ENCODE measurements at regions not wholly inside any gene's neighbourhood (a gene's known extent, or its start where the extent isn't known, plus 50 kb on each side); places are given as distances from the start of the nearest gene placed in this dataset.

DNA sequence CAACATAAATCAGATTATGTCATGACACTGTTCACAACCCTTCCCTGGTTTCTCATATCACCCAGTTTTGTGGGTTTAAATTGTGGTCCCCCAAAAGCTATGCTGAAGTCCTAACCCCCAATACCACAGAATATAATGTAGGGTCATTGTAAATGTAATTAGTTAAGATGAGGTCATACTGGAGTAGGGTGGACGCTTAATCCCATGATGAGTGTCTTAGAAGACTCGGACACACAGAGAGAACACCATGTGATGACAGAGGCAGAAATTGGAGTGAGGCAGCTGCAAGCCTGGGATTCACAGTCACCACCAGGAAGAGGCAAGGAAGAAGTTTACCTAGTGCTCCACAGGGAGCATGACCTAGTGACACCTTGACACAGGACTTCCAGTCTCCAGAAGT, 197.8 kb downstream of the SALL1 start:
- DNase-seq = no peak

DNA sequence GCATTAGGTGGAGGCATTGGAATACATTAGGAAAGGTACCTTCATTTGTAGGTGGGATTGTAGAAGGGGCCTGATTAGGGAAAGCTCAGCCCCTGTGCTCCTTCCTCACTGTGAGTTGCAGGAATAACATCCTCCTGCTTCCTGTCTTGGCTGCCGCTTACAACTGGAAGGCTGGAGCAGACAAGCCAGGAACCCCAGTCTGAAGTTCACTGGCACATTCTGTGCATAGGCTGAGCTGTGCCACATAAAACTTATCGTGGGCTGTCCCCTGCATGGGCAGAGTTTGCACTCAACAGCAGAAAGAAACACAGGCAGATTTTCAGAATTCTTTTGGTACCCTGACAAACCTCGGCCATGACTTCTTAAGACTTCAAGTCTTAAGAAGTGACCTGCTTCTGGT, 200.1 kb downstream of the SALL1 start:
- DNase-seq = no peak

DNA sequence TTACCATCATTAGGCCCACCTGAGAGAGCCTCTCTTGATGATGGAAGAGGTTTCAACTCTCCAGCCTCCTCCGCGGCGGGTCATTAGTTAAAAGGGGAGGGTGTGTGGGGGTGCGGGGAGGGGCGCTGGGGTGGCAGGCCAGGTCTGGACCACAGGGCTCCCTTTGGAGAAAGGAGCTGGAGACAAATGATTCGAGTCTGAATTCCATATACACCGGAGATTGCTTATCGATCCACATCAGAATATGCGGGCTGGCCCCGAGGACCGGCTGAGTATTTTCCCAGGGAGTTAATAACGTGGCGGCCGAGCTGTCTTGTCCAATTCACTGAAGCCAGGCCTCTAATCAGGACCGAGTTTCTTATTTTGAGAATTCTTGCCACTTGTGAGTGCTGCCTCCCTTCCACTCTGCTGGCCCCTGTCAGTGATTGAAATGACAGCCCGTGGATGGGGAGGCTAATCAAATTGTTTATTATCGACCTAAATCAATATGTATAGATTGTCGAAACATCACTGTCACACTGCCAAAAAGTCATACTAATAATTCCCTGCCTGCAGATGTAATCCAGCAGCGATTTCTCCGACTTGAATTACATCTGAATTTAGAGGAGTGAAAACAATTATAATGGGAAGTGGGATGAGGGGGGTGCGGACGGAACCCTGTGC, 202.7 kb downstream of the SALL1 start:
- DNase-seq = no peak

DNA sequence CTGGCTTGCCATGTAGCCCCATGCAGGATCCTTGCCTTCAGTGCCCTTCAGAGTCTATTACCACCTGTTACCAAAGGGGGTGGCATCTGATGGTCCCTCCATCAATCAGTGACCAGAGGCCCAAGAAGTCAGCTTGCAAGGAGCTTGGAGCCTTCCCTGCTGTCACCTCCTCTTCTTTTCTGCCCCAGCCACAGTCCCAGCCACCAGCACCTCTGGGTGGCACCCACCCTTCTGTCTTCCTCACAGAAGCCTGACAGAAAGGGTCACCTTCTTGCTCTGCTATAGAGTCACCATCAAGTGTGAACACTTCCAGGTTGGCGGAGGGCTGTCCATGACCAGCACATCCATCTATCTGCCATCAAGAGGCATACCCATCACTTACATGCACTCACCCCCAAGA, 203.2 kb downstream of the SALL1 start:
- no peak for DNase-seq

DNA sequence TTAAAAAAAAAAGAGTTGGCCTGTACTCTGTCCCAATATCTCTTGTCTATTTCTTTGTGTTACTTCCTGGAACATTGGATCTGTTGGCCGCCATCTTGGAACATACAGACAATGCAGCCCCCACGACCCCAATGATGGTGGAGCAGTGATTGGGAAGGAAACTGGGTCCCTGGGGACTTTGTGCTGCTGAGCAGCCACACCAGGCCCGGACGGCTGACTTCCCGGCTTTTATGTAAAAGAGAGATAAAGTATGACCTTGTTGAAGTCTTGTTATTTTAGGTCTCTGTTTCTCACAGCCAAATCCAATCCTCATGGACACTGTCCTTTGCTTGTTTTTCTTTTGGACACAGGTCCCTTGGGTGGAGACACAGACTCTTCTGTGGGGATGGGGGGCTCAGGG, 204.5 kb downstream of the SALL1 start:
- no peak for DNase-seq

DNA sequence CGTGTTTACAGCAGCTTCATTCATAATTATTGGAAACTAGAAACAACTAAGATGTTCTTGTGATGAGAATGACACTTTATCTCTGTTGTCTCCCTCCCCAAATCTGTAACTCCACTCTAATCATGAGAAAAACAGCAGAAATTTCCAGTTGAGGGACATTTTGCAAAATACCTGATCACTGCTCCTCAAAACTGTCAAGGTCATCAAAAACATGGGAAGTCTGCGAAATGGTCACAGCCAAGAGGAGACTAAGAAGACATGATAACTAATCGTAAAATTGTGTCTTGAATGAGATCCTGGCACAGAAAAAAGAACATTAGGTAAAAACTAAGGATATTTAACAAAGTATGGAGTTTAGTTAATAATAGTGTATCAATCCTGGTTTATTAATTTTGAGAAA, 204.2 kb downstream of the CYLD start:
- no peak for DNase-seq

DNA sequence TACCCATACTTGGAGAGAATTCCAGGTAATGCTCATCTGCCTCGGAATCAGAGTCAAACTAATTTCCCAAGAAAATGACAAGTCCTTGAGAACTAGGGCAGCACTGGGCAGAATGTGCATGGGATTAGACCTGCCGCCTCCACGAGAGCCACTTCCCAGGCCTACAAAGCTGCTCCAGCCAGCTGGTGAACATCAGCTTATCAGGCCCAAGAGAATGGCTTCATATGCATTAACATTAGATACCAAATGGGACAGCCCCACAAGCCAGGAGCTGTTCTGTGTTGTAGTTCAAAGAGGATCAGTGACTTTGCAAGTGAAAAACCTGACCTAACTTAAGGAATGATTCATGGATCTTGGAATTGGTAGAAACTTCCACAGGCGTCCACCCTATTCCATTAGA, 203.3 kb downstream of the CYLD start:
- DNase-seq = no peak

DNA sequence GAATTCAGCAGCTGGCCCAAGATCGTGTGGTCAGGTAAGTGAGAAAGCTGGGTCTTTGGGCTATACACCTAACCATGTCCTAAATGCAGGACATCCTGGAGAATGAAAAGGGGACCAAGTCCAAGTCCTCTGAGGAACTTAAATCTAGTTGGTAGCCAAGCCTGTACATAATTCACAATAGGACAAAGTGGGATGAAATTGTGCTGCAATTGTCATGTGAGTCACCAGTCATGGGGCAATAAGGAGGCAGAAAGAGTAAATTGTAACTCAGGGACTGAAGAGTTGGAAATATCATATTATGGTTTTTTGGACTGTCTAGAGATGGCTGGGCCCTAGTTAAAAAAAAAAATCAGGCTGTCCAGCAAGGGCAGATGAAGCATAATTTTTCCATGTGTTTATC, 202.6 kb downstream of the CYLD start:
- DNase-seq = no peak

DNA sequence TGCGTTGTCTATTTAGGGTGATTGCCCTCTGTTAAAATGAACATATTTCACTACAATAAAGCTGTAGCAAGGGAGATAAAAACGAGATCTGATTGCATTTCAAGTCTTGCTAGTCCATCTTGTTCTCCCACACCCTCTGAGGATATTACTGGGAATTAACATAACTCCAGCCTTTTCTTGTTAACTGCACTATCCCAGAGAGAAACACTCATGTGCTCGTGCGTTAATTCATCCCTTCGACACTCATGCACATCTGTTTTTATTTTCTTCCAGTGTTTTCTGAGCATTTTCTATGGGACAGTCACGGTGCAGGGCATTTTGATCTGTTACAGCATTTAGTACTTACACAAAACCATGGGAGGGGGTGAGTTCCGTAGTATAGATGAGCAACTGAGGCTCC, 202.1 kb downstream of the CYLD start:
- DNase-seq = no peak

DNA sequence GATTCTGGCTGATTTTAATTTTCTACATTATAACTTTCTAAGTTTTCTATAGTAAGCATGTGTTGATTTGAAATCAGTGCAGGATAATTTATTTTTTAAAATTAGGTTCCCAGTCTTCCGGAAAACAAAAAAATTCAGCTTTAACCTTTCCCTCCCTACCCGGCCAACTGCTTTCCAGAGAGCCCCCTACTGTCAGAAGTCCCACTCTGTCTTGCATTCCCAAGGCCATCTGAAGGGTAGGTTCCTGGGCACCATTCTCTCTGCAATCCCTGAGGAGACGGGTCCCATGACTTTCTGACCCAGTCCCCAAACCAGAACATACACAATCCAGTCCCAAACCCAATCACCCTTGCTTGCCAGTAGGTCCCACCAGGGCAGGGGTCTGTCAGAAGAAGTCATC, 200.3 kb downstream of the CYLD start:
- no peak for DNase-seq

DNA sequence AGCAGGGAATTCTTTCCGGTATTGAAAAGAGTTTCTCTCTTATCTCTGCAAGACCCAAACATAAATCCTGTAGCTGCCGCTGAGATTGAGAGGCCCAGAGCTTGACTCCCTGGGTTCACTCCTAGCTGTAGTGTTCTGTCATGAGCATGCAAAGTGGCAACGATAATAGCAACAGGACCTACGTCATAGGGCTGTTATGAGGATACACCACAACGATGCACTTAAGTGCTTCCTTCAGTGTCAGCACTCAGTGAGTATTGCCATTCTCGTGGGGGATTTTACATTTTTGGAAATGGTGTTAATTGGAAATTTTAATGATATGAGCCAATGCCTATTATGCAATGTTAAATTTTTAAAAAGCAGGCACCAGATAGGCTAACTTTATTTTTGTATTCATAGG, 199.8 kb downstream of the CYLD start:
- DNase-seq = peak; percentile 2

DNA sequence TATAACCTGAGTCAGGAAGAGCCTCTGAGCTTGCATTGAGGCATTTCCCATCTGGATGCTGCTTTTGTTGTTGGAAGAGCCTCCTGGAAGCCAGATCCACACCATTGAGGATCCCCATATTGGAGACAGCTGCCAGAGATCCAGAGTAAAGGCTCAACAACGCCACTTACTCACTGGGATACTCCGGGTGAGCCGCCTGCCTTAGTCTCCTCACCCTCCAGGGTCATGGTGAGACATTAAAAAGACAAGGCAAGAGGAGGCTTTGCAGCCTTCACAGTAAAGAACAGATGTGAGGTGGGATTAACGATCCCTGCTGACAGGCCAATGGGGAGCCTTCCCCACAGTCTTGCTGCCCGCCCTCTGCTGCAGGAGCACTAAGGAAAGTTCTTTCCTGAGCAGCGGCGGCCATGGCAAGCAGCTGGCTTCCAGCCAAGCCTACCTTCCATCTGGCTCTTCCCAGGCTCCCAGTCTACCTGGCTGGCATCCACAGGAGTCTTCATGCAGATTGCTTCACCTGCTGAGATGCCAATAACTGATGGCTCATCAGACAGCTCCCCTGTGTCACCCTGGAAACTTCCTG, 198.5 kb downstream of the CYLD start:
- DNase-seq = peak; percentile 20

DNA sequence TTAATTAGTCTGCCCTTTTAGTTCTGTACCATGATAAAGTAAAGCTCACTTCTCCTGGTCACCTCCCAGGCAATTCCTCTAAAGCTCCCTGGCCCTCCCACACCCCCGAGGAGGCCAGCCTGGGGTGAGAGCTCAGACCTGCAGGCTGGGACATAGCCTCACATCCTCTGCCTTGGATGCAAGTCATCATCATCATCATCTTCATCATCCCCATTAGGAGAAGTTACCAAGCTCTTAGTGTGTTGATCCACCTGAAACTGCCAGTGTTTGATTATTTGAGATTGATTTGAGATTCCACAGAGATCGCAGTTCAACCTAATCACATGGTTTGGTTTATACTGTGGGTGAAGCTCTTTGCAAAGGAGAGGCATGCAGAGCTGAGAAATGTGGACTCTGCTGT, 197.5 kb downstream of the CYLD start:
- no peak for DNase-seq

DNA sequence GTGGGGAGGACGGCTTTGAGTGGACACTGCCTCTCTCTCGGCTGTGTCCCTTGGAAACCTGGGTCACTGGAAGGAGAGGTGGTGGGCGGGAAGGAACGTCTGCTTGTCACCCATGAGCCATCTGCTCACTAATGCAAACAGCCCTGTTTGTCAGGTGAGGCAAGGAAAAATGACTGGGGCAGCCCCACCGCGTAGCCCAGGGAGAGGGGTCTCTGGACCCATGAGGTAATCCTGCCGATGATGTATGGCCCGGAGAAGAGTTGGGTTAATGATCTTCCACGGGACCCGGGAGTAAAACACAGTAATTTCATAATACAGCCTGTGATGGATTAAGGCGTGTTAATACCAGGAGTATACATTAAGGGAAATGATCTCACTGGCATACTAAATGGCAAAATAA, 197.0 kb downstream of the CYLD start:
- no peak for DNase-seq

DNA sequence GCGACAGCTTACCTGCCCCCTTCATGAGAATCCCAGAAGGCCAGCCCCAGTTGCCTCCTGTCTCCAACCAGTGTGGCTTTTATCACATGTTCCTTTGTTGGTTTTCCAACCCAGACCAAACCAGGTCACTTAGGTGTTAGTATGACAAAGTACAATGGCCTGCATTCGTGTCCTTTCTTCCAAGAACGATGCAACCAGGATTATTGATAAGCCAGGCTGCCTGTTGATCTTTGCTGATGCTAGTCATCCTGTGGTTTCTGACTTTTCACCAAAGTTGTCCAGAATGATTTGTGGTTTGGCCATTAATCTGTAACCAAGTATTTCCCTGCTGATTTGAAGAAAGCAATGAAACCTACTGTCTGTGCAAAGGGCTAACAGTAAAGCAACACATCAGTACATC, 191.4 kb downstream of the CYLD start:
- no peak for DNase-seq

DNA sequence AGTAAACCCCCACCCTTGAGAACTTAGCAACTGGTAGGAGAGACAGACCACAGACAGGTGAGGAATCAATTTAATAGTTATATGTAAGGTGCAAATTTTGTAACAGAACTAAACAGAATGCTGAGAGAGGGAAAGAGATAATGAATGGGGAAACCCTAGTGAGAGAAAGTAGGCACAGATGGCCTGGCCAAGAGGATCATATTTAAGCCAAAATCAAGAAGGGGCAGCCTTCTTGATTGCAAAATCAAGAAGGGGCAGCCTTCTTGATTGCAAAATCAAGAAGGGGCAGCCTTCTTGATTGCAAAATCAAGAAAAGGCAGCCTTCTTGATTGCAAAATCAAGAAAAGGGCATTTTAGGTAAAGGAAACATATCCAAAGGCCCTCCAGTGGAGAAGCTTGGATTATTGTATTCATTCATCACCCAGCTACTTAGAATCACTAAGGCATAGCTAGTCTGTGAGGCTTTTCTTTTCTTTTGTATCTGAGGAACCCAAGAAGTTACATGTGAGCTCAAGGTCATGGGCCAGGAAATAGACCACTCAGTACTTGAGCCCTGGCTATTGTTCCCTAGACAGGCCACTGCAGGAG, 190.6 kb downstream of the CYLD start:
- DNase-seq = no peak

DNA sequence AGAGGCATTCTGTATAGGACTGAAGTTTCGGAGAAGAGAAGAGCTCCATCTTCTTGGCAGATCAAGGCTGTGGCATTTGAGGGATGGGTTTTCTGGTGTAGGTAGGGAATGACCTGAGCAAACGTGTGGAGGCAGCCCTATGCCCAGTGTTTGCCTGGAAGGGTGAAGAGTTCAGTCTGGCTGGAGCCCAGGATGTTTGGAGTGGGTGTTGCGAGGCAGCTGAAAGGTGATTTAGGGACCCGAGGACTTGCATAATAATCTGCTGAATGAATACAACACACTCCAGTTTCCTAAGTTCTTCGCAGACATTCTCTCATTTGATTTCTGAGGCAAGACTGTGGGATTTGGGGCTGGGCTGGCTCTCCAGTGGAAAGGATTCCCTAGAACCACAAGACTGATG, 186.2 kb downstream of the CYLD start:
- DNase-seq = no peak

DNA sequence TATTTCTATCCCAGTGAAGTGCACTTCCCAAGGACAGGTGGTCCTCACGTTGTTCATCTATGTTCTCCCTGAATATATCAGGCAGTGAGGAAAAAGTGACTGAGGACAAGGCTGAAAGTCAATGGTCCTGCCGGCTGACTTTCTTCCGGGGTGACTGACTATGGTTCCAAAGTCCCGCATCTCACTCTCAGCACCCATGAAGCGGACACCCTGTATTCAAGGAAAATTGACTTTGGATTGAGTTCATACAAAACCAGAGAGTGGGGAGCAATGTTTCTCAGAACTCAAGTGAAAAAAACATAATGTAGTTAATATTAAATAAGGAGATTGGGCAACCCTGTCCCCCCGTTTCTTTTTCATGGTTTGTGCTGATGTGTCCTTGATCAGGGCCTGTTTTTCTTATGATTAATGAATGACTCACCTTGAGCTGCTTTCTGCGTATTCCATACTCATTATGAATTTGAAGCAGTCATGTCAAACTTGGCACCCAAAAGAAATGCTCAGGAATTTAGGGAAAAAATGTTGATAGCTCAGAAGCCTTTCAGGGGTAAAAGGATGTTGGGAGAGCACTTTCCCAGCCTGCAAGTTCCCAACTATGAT, 184.0 kb downstream of the CYLD start:
- DNase-seq = no peak

DNA sequence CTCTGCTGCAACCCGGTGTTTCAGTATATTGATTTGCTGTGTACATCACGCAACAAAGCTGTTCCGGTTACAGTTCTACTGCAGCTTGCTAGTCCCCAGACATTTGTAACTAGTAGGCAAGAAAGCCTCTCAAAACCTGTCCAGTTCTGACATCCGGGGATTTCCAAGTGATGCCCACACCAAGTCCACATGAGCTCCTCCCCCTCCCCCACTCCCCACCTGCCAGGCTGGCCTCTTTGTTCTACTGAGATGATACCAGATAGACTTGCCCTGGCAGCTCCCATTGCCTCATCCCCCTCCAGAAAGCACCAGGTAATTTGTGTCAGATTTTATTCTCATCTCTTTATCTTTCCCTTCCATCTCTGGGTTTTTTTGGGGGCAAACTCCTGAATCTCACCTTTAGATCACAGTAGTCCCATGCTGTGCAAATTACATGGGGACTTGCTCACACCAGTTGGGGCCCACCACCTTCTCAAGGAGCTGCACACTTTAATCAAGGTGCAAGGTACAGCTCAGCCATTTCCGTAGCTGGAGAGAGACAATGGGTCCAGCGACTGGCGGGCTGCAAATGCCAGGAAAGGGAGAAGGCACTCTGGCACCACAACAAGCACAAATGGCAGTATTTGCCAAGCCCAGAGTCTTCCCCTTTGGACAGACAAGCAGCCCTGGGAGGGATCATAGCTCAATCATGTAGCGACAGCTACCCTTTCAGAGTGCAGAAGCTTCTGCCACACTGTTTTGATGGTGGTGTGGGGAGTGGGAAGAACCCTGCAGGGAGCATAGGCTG, 183.1 kb downstream of the CYLD start:
- no peak for DNase-seq

DNA sequence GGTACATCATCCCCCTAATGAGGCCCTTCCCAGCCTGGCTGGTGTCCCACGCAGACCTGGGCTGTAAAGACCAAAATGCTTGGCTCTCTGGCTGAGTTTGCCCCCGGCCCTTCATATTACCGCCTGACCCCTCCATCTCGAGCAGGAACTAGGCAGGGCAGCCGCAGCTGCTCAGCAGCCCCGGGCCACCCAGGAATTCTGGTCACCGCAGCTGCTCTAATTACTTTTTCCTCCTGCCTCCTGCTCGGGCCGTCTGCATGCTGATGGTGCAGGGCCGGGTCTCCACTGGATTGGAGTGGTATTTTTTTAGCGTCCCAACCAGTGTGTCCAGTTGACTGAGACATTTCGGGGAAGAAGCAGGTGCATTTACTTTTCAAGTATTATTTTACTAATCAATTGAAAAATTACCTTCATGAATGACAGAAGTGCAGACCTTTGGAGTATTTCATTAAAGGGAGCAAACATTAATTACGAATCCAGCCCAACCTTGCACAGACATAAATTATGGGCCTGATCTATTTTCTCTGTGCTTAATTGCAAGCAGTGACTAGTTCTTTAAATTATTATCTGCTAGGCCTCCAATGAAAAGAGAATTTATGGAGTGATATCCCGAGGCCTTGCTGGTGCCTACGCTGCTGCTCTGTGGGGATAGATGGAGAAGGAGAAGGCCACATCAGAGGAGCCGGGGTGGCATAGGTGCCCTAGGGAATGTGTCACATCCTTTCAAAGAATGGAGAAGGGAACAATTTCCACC, 176.2 kb downstream of the CYLD start:
- DNase-seq = no peak

DNA sequence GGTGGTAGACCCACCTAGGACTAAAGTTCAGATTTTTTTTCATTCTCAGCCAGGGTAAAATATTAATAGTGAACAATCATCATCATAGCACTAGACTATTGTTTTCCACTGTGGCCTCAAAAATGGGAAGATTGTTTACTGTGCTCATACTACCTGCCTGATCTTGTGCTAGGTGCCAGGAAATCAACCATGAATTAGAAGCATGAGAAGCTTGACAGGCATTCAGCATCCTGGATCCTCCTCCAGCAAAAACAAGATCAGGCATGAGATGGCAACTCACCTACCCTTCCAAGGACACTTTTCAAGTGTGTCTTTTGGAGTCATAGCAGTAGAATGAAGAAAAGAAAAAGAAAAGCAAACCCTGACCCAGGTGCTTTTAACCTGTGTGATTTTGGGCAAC, 174.2 kb downstream of the CYLD start:
- no peak for DNase-seq

DNA sequence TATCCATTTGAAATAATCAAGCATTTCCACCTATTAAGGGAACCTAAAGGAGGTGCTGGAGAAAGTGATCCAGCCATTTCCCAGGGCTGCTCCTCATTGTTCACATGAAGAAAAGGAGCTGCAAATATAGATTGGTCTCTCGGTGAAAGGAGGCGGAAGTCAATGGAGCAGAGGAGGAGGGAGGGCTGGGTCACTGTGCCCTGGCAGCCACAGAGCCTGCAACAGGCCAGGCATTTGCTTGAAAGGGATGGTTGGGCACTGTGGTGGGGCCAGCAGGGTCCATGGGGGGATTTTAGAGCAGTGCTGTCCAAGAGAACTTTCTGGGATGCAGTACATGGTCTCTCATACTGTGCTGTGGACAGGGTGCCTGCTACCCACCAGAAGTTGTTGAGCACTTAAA, 173.2 kb downstream of the CYLD start:
- no peak for DNase-seq

DNA sequence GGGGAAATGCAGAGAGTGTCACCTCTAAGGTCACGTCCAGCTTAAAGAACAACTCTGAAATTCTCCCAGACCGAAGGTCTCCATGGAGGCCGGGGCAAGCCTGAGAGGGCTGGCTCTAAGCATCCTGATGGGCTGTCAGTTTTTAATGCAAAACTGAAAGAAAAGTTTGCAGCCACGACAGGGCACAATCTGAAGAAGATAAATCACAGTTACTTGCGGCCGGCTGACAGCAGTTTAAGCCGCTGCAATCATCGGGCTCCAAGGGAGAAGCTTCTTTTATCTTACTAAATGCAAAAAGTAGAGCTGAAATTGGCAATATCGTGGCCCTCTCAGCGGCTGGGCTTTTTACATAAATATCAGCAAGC, 168.8 kb downstream of the CYLD start:
- no peak for DNase-seq
